Keratinocyte (primary cell): ENCODE measurements at regions not wholly inside any gene's neighbourhood (a gene's known extent, or its start where the extent isn't known, plus 50 kb on each side); places are given as distances from the start of the nearest gene placed in this dataset.

Experiments used
- DNase-seq: peaks from one replicate; pipeline ENCODE4 v3.0.0-alpha.2; 2011; ENCODE audit warnings: low read depth, missing footprints, low spot score
- FAIRE-seq: peaks from 2 replicates; lab custom pipeline; 2011; peaks lifted over from hg19 to GRCh38; lab: Jason Lieb, UNC
- H2AFZ ChIP-seq: 2 replicates; pipeline ENCODE4 v1.6.0; 2012; ENCODE audit warnings: low read length, control low read depth, inconsistent platforms; ENCODE audit not compliant: control insufficient read depth
- H3K27ac ChIP-seq: 2 replicates; pipeline ENCODE4 v1.5.1; 2011; ENCODE audit warnings: low read length; ENCODE audit not compliant: control insufficient read depth, insufficient read depth
- H3K27me3 ChIP-seq: 3 replicates; pipeline ENCODE4 v1.6.0; 2011; ENCODE audit warnings: low read length; ENCODE audit not compliant: control insufficient read depth, insufficient read depth; ENCODE audit errors: extremely low read depth
- H3K36me3 ChIP-seq, 2 experiments: 2 replicates in 1 of 2; 3 replicates in 1 of 2; pipeline ENCODE4 v1.5.1; 2011; ENCODE audit warnings: low read length in 2 of 2, mild to moderate bottlenecking in 1 of 2; ENCODE audit not compliant: control insufficient read depth in 2 of 2, insufficient read depth in 2 of 2; ENCODE audit errors: extremely low read depth in 1 of 2
- H3K4me1 ChIP-seq: 3 replicates; pipeline ENCODE4 v1.5.1; 2011; ENCODE audit warnings: low read length; ENCODE audit not compliant: control insufficient read depth, insufficient read depth; ENCODE audit errors: extremely low read depth
- H3K4me2 ChIP-seq: 3 replicates; pipeline ENCODE4 v1.6.0; 2011; ENCODE audit warnings: low read depth, low read length; ENCODE audit not compliant: control insufficient read depth, insufficient read depth; ENCODE audit errors: extremely low read depth
- H3K4me3 ChIP-seq, 3 experiments: fragments of 200-600 bp in 1 of 3; sonication (generic) in 1 of 3; 2 replicates in 2 of 3; 3 replicates in 1 of 3; pipeline ENCODE4 v1.5.1; 2011 to 2016; ENCODE audit warnings: low read length in 3 of 3, mild to moderate bottlenecking in 3 of 3, control low read depth in 2 of 3, inconsistent platforms in 1 of 3, low read depth in 1 of 3, mixed read lengths in 1 of 3, mixed run types in 1 of 3, moderate library complexity in 1 of 3; ENCODE audit not compliant: control insufficient read depth in 2 of 3, insufficient read depth in 2 of 3; ENCODE audit errors: extremely low read depth in 1 of 3
- H3K79me2 ChIP-seq: 2 replicates; pipeline ENCODE4 v1.6.0; 2012; ENCODE audit warnings: low read length; ENCODE audit not compliant: control insufficient read depth, insufficient read depth
- H3K9ac ChIP-seq: 3 replicates; pipeline ENCODE4 v1.6.0; 2011; ENCODE audit warnings: low read length; ENCODE audit not compliant: control insufficient read depth, insufficient read depth; ENCODE audit errors: extremely low read depth
- H3K9me1 ChIP-seq: 3 replicates; pipeline ENCODE4 v1.6.0; 2011; ENCODE audit warnings: low read length; ENCODE audit not compliant: control insufficient read depth, insufficient read depth; ENCODE audit errors: extremely low read depth
- H3K9me3 ChIP-seq: 2 replicates; pipeline ENCODE4 v1.5.1; 2012; ENCODE audit warnings: low read depth, low read length; ENCODE audit not compliant: control insufficient read depth
- H4K20me1 ChIP-seq: 3 replicates; pipeline ENCODE4 v1.6.0; 2011; ENCODE audit warnings: low read length; ENCODE audit not compliant: control insufficient read depth, insufficient read depth; ENCODE audit errors: extremely low read depth
- EZH2 ChIP-seq: IDR thresholded peaks from one replicate; pipeline ENCODE4 v1.6.1; 2012; ENCODE audit warnings: inconsistent platforms, mild to moderate bottlenecking, low read length, moderate library complexity
- dilution Hi-C: fragments of 300-500 bp; cut with MboI; formaldehyde crosslinking; loops from one replicate; pipeline ENCODE4 v1.7.0; 2020; ENCODE audit warnings: low sequenced_read_pairs; ENCODE audit not compliant: extremely low pct_ligation_motif_present
- TF ChIP-seq, protein P1 (sequence below), 3 experiments: IDR thresholded peaks in 1 of 3; conservative IDR thresholded peaks in 1 of 3; optimal IDR thresholded peaks in 1 of 3; 2 replicates in 2 of 3; 3 replicates in 1 of 3; pipeline versions ENCODE3 to v1.5.1; 2011; ENCODE audit warnings: low read length in 3 of 3, mild to moderate bottlenecking in 3 of 3, moderate library complexity in 2 of 3, control low read depth in 1 of 3, inconsistent platforms in 1 of 3; ENCODE audit not compliant: insufficient read depth in 2 of 3; ENCODE audit errors: extremely low read depth in 1 of 3

DNA sequence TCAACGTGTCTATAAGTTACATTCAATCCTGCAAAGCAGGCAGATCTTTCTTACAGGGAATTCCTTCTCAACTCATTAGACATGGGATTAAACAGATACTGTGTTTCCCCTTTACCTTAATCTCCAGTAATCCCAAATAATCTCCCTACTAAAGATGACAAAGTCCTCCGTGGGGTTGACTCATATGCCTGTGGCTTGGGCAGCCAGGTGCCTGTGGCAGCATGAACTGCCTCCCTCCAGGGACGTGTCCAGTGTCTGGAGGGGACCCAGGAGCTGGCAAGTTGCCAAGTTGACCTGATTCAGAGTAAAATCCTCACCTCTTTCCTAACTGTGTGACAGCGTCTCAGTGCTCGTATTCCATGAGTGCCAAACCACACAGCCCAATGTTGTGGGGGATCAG is 94.6 kb upstream of the PTCH1 start:
- H3K9ac ChIP-seq, result no peak overlapping the region
- H3K36me3 ChIP-seq, result no peaks in the 10 kb centered on the region
- H3K4me1 ChIP-seq, result no peaks in the 10 kb centered on the region
- H3K4me2 ChIP-seq, result no peak overlapping the region
- dilution Hi-C loops, result no loop called here
- H3K27ac ChIP-seq, result no peak overlapping the region
- DNase-seq (no peak), FAIRE-seq (no peak)
- H4K20me1 ChIP-seq, result no peaks in the 10 kb centered on the region
- H3K79me2 ChIP-seq, result no peaks in the 10 kb centered on the region
- H3K4me3 ChIP-seq, result no peak overlapping the region
- H3K9me3 ChIP-seq, result no peaks in the 10 kb centered on the region
- H3K27me3 ChIP-seq, result peaks cover 4% of the 10 kb centered on the region
- no peaks in the 10 kb centered on the region for H3K9me1 ChIP-seq
- H2AFZ ChIP-seq, result no peak overlapping the region
- no peak for TF ChIP-seq EZH2
- TF ChIP-seq, protein P1, sequence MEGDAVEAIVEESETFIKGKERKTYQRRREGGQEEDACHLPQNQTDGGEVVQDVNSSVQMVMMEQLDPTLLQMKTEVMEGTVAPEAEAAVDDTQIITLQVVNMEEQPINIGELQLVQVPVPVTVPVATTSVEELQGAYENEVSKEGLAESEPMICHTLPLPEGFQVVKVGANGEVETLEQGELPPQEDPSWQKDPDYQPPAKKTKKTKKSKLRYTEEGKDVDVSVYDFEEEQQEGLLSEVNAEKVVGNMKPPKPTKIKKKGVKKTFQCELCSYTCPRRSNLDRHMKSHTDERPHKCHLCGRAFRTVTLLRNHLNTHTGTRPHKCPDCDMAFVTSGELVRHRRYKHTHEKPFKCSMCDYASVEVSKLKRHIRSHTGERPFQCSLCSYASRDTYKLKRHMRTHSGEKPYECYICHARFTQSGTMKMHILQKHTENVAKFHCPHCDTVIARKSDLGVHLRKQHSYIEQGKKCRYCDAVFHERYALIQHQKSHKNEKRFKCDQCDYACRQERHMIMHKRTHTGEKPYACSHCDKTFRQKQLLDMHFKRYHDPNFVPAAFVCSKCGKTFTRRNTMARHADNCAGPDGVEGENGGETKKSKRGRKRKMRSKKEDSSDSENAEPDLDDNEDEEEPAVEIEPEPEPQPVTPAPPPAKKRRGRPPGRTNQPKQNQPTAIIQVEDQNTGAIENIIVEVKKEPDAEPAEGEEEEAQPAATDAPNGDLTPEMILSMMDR (optimal IDR thresholded peaks at IDR 0.05 in 1 of 3, IDR thresholded peaks at IDR 0.05 in 1 of 3, conservative IDR thresholded peaks at IDR 0.05 in 1 of 3; ENCODE audit: extremely low read depth in 1 of 3, insufficient read depth in 2 of 3, low read length in 3 of 3), result no peak

DNA sequence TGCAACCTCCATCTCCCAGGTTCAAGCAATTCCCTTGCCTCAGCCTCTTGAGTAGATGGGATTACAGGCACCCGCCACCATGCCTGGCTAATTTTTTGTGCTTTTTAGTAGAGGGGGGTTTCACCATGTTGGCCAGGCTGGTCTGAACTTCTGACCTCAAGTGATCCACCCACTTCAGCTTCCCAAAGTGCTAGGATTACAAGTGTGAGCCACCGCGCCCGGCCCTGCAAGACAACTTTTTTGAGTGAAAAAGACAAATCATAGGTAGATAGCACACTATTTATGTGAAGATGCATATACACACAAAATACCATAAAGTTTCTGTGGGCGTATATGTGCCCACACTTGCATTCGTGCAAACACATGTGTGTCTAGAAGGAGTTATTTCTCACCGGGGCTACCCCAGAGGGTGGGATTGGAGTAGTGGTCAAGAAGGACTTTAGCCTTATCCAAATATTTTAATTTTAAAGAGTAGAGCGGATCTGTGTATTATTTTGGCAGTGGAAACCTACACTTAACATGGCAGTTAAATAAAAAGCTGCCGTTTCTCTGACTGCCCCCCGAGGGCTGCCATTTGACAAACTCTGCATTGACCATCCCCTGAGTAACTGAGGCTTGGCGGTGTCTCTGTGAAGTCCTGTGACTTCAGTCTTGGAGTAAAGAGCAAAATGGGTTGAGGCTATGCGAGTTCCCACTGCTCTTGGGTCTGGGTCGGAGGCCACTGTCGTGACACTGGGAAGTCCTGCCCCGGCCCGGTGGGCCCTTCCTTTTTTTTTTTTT is 93.4 kb upstream of the PTCH1 start:
- Histone ChIP-seq H3K27ac (no peak overlapping the region), H4K20me1 (no peaks in the 10 kb centered on the region), H3K4me1 (no peaks in the 10 kb centered on the region), H2AFZ (no peak overlapping the region), H3K9me1 (no peaks in the 10 kb centered on the region), H3K4me3 (no peak overlapping the region), H3K36me3 (no peaks in the 10 kb centered on the region), H3K4me2 (no peak overlapping the region), H3K27me3 (no peaks in the 10 kb centered on the region), H3K79me2 (no peaks in the 10 kb centered on the region), H3K9ac (no peak overlapping the region), H3K9me3 (no peaks in the 10 kb centered on the region)
- FAIRE-seq (no peak), DNase-seq (no peak)
- no peak for TF ChIP-seq EZH2
- TF ChIP-seq, protein P1 (optimal IDR thresholded peaks at IDR 0.05 in 1 of 3, IDR thresholded peaks at IDR 0.05 in 1 of 3, conservative IDR thresholded peaks at IDR 0.05 in 1 of 3; ENCODE audit: extremely low read depth in 1 of 3, insufficient read depth in 2 of 3, low read length in 3 of 3), result no peak
- dilution Hi-C loops, result no loop called here
